ENCODE measurements at regions not wholly inside any gene's neighbourhood (a gene's known extent, or its start where the extent isn't known, plus 50 kb on each side); places are given as distances from the start of the nearest gene placed in this dataset.

DNA sequence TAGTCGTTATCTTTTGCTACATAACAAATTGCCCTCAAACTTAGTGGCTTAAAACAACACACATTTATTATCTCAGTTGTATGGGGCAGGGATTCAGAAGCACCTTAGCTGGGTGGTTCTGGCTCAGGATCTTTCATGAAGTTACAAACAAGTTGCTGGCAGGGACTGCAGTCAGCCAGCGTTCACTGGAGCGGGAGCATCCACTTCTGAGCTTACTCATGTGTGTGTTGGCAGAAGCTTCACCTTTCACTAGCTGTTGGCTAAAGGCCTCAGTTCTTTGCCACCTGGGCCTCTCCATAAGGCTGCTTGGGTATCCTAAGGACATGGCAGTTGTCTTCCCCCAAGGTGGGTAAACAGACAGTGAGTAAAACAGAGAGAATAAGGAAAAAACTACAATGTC, 365.7 kb downstream of the RPS29 start:
- no peak overlapping the region for H3K9ac ChIP-seq (ENCODE audit: low read length)
- TF ChIP-seq EZH2 (IDR thresholded peaks at IDR 0.05; ENCODE audit: borderline replicate concordance, low read length) (no peak), CTCF (IDR thresholded peaks at IDR 0.05; ENCODE audit: low read length) (no peak)
- H3K36me3 ChIP-seq (ENCODE audit: insufficient read depth, low read length) = no peaks in the 10 kb centered on the region
- no peaks in the 10 kb centered on the region for H4K20me1 ChIP-seq (ENCODE audit: insufficient read depth, low read length)
- no peaks in the 10 kb centered on the region for H3K9me3 ChIP-seq (ENCODE audit: low read length)
- H3F3A ChIP-seq (ENCODE audit: insufficient read depth, low read length) = no peaks in the 10 kb centered on the region
- H2AFZ ChIP-seq (ENCODE audit: low read length) = no peak overlapping the region
- H3K4me3 ChIP-seq (ENCODE audit: low read depth, low read length, poor library complexity, severe bottlenecking) = no peak overlapping the region
- H3K79me2 ChIP-seq (ENCODE audit: insufficient read depth, low read length) = no peaks in the 10 kb centered on the region
- H3K9me2 ChIP-seq (ENCODE audit: low read depth, low read length) = no peaks in the 10 kb centered on the region
- no peaks in the 10 kb centered on the region for H3K27me3 ChIP-seq (ENCODE audit: insufficient read depth, low read length)
- no peak overlapping the region for H3K27ac ChIP-seq (ENCODE audit: low read depth, low read length, poor library complexity, severe bottlenecking)
- H3K4me2 ChIP-seq (ENCODE audit: low read length) = no peak overlapping the region
- no peaks in the 10 kb centered on the region for H3K4me1 ChIP-seq (ENCODE audit: insufficient read depth, low read length, severe bottlenecking)

GRCh38 chr14:49218436-49219092, 367.6 kb downstream of the RPS29 start:
- Histone ChIP-seq H4K20me1 (ENCODE audit: insufficient read depth, low read length) (no peaks in the 10 kb centered on the region), H3K9me2 (ENCODE audit: low read depth, low read length) (no peaks in the 10 kb centered on the region), H3F3A (ENCODE audit: insufficient read depth, low read length) (no peaks in the 10 kb centered on the region)

DNA sequence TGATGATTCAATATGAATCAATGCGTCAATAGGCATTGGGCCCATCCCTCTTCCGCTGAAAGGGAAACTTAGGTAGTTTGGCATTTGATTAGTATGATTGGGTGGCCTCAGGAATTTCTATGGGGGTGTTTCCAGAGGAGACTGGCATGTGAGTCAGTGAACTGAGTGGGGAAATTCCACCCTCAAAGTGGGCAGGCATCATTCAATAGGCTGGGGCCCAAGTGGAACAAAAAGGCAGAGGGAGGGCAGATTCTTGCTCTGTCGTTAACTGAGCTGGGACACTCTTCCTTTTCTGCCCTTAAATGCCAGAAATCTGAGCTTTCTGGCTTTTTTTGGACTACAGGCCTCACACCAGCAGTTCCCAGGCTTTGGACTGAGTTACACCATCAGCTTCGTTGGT, 373.5 kb downstream of the RPS29 start:
- Histone ChIP-seq H3K4me1 (ENCODE audit: insufficient read depth, low read length, severe bottlenecking) (no peaks in the 10 kb centered on the region), H3K9me2 (ENCODE audit: low read depth, low read length) (no peaks in the 10 kb centered on the region), H3K4me2 (ENCODE audit: low read length) (no peak overlapping the region), H3K27me3 (ENCODE audit: insufficient read depth, low read length) (no peaks in the 10 kb centered on the region), H3K9ac (ENCODE audit: low read length) (no peak overlapping the region), H3F3A (ENCODE audit: insufficient read depth, low read length) (no peaks in the 10 kb centered on the region), H2AFZ (ENCODE audit: low read length) (no peak overlapping the region), H3K4me3 (ENCODE audit: low read depth, low read length, poor library complexity, severe bottlenecking) (no peak overlapping the region), H4K20me1 (ENCODE audit: insufficient read depth, low read length) (no peaks in the 10 kb centered on the region), H3K79me2 (ENCODE audit: insufficient read depth, low read length) (no peaks in the 10 kb centered on the region), H3K36me3 (ENCODE audit: insufficient read depth, low read length) (no peaks in the 10 kb centered on the region), H3K9me3 (ENCODE audit: low read length) (no peaks in the 10 kb centered on the region), H3K27ac (ENCODE audit: low read depth, low read length, poor library complexity, severe bottlenecking) (no peak overlapping the region)
- TF ChIP-seq EZH2 (IDR thresholded peaks at IDR 0.05; ENCODE audit: borderline replicate concordance, low read length) (no peak), CTCF (IDR thresholded peaks at IDR 0.05; ENCODE audit: low read length) (no peak)

More at GRCh38 chr14:49218436-49219092, 367.6 kb downstream of the RPS29 start:
- no peaks in the 10 kb centered on the region for H3K4me1 ChIP-seq (ENCODE audit: insufficient read depth, low read length, severe bottlenecking)
- no peak overlapping the region for H3K4me3 ChIP-seq (ENCODE audit: low read depth, low read length, poor library complexity, severe bottlenecking)
- H3K27ac ChIP-seq (ENCODE audit: low read depth, low read length, poor library complexity, severe bottlenecking) = no peak overlapping the region
- H3K79me2 ChIP-seq (ENCODE audit: insufficient read depth, low read length) = no peaks in the 10 kb centered on the region
- H3K9me3 ChIP-seq (ENCODE audit: low read length) = no peaks in the 10 kb centered on the region
- no peak overlapping the region for H3K4me2 ChIP-seq (ENCODE audit: low read length)
- H2AFZ ChIP-seq (ENCODE audit: low read length) = no peak overlapping the region
- H3K27me3 ChIP-seq (ENCODE audit: insufficient read depth, low read length) = no peaks in the 10 kb centered on the region
- H3K36me3 ChIP-seq (ENCODE audit: insufficient read depth, low read length) = no peaks in the 10 kb centered on the region
- TF ChIP-seq CTCF (IDR thresholded peaks at IDR 0.05; ENCODE audit: low read length) (no peak), EZH2 (IDR thresholded peaks at IDR 0.05; ENCODE audit: borderline replicate concordance, low read length) (no peak)
- H3K9ac ChIP-seq (ENCODE audit: low read length) = no peak overlapping the region
